Activated CD4-positive, CD25-positive, alpha-beta regulatory T cell treated with anti-CD3 and anti-CD28 coated beads, Interleukin-2, amount 50 U/mL, for 24 hours (primary cell): ENCODE measurements at regions not wholly inside any gene's neighbourhood (a gene's known extent, or its start where the extent isn't known, plus 50 kb on each side); places are given as distances from the start of the nearest gene placed in this dataset.
"Not testable (repeated sequence)": the region's sequence is repeated elsewhere in the genome, so short reads cannot be mapped to it uniquely, and the experiment has no call there.

Experiments
- ATAC-seq, 2 donors: fragments of 150-1000 bp; cut with Tn5 transposase; one replicate each; pipeline ENCODE4 v1.10.0; 2021; ENCODE audit warnings: mild to moderate bottlenecking in 1 of 2, moderate library complexity in 1 of 2

- ATAC-seq = no peak
Observed at GRCh38 chr14:35174342-35174741, 52.0 kb downstream of the PRORP start.

GRCh38 chr14:35180179-35180578 is 57.8 kb downstream of the PRORP start:
- ATAC-seq = no peak

- ATAC-seq = not testable (repeated sequence)
Observed at GRCh38 chr14:35184891-35185290, 62.5 kb downstream of the PRORP start.

GRCh38 chr14:35189422-35189821 is 67.1 kb downstream of the PRORP start:
- ATAC-seq = no peak

GRCh38 chr14:35193161-35193560 is 70.8 kb downstream of the PRORP start:
- no peak for ATAC-seq

GRCh38 chr14:35194183-35194582 is 71.8 kb downstream of the PRORP start:
- ATAC-seq = not testable (repeated sequence)

GRCh38 chr14:35196571-35196970 is 74.2 kb downstream of the PRORP start:
- peak; percentile 58 to 69 for ATAC-seq

GRCh38 chr14:35197015-35197414 is 74.7 kb downstream of the PRORP start:
- ATAC-seq = peak; percentile 74 to 77

- ATAC-seq = peak in 1 of 2 donors; percentile 10
Observed at GRCh38 chr14:35201066-35201465, 78.7 kb downstream of the PRORP start.

- no peak for ATAC-seq
Observed at GRCh38 chr14:35202195-35202594, 79.8 kb downstream of the PRORP start.

GRCh38 chr14:35205737-35206136 is 83.4 kb downstream of the PRORP start:
- ATAC-seq = no peak

- no peak for ATAC-seq
Observed at GRCh38 chr14:35211067-35211466, 81.1 kb upstream of the PSMA6 start.

- no peak for ATAC-seq
Observed at GRCh38 chr14:35212471-35213142, 79.6 kb upstream of the PSMA6 start.

GRCh38 chr14:35213143-35213788 is 78.9 kb upstream of the PSMA6 start:
- ATAC-seq = no peak

- no peak for ATAC-seq
Observed at GRCh38 chr14:35213869-35214387, 78.3 kb upstream of the PSMA6 start.

- ATAC-seq = not testable (repeated sequence)
Observed at GRCh38 chr14:35214402-35214801, 77.8 kb upstream of the PSMA6 start.

- no peak for ATAC-seq
Observed at GRCh38 chr14:35215110-35215813, 76.9 kb upstream of the PSMA6 start.

- not testable (repeated sequence) for ATAC-seq
Observed at GRCh38 chr14:35218176-35218575, 74.0 kb upstream of the PSMA6 start.

- ATAC-seq = no peak
Observed at GRCh38 chr14:35218963-35219362, 73.2 kb upstream of the PSMA6 start.

- no peak for ATAC-seq
Observed at GRCh38 chr14:35220027-35220676, 72.0 kb upstream of the PSMA6 start.

- ATAC-seq = no peak
Observed at GRCh38 chr14:35220920-35221319, 71.3 kb upstream of the PSMA6 start.

GRCh38 chr14:35221462-35221861 is 70.7 kb upstream of the PSMA6 start:
- no peak for ATAC-seq

- ATAC-seq = no peak
Observed at GRCh38 chr14:35222324-35222723, 69.9 kb upstream of the PSMA6 start.
